ENCODE measurements at regions not wholly inside any gene's neighbourhood (a gene's known extent, or its start where the extent isn't known, plus 50 kb on each side); places are given as distances from the start of the nearest gene placed in this dataset.

- H3K27ac ChIP-seq: no peak overlapping the region
- TF ChIP-seq CTCF (conservative IDR thresholded peaks at IDR 0.05): no peak
These were observed 107.4 kb downstream of the BCOR start for GRCh38 chrX:39990388-39990787.

- no peak for TF ChIP-seq CTCF (conservative IDR thresholded peaks at IDR 0.05)
These were observed 105.5 kb downstream of the BCOR start for GRCh38 chrX:39992300-39992699.

GRCh38 chrX:39995457-39995856 lies 102.3 kb downstream of the BCOR start:
- TF ChIP-seq CTCF (conservative IDR thresholded peaks at IDR 0.05): no peak
- H3K27ac ChIP-seq: no peak overlapping the region

More at GRCh38 chrX:39992300-39992699, 105.5 kb downstream of the BCOR start:
- H3K27ac ChIP-seq: no peak overlapping the region

- TF ChIP-seq CTCF (conservative IDR thresholded peaks at IDR 0.05): no peak
- H3K27ac ChIP-seq: no peak overlapping the region
These were observed 101.2 kb downstream of the BCOR start for GRCh38 chrX:39996536-39996935.

- TF ChIP-seq CTCF (conservative IDR thresholded peaks at IDR 0.05): no peak
These were observed 98.9 kb downstream of the BCOR start for GRCh38 chrX:39998636-39999406.

More at GRCh38 chrX:39998636-39999406, 98.9 kb downstream of the BCOR start:
- H3K27ac ChIP-seq: no peak overlapping the region

Data from VCaP (cell line).